ENCODE measurements at regions not wholly inside any gene's neighbourhood (a gene's known extent, or its start where the extent isn't known, plus 50 kb on each side); places are given as distances from the start of the nearest gene placed in this dataset.

GRCh38 chr11:19646308-19646707, 66.3 kb upstream of the NAV2 start:
- TF ChIP-seq CTCF (IDR thresholded peaks at IDR 0.05; ENCODE audit: poor library complexity) (no peak), EZH2 (IDR thresholded peaks at IDR 0.05; ENCODE audit: borderline replicate concordance) (no peak)
